ENCODE measurements at regions not wholly inside any gene's neighbourhood (a gene's known extent, or its start where the extent isn't known, plus 50 kb on each side); places are given as distances from the start of the nearest gene placed in this dataset.

GRCh38 chr13:44078806-44079376, 199.2 kb downstream of the LACC1 start:
- TF ChIP-seq, protein P1, sequence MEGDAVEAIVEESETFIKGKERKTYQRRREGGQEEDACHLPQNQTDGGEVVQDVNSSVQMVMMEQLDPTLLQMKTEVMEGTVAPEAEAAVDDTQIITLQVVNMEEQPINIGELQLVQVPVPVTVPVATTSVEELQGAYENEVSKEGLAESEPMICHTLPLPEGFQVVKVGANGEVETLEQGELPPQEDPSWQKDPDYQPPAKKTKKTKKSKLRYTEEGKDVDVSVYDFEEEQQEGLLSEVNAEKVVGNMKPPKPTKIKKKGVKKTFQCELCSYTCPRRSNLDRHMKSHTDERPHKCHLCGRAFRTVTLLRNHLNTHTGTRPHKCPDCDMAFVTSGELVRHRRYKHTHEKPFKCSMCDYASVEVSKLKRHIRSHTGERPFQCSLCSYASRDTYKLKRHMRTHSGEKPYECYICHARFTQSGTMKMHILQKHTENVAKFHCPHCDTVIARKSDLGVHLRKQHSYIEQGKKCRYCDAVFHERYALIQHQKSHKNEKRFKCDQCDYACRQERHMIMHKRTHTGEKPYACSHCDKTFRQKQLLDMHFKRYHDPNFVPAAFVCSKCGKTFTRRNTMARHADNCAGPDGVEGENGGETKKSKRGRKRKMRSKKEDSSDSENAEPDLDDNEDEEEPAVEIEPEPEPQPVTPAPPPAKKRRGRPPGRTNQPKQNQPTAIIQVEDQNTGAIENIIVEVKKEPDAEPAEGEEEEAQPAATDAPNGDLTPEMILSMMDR (CRISPR knock-in tag; IDR thresholded peaks at IDR 0.05) = no peak
- TF ChIP-seq, protein P2, sequence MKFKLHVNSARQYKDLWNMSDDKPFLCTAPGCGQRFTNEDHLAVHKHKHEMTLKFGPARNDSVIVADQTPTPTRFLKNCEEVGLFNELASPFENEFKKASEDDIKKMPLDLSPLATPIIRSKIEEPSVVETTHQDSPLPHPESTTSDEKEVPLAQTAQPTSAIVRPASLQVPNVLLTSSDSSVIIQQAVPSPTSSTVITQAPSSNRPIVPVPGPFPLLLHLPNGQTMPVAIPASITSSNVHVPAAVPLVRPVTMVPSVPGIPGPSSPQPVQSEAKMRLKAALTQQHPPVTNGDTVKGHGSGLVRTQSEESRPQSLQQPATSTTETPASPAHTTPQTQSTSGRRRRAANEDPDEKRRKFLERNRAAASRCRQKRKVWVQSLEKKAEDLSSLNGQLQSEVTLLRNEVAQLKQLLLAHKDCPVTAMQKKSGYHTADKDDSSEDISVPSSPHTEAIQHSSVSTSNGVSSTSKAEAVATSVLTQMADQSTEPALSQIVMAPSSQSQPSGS (CRISPR knock-in tag; IDR thresholded peaks at IDR 0.05) = no peak
- TF ChIP-seq GTF3A (CRISPR knock-in tag; conservative IDR thresholded peaks at IDR 0.05) (no peak), ATAD3A (CRISPR knock-in tag; IDR thresholded peaks at IDR 0.05) (no peak), MXI1 (IDR thresholded peaks at IDR 0.05; ENCODE audit: borderline replicate concordance, low read depth, low read length) (no peak), JARID2 (CRISPR knock-in tag; IDR thresholded peaks at IDR 0.05; ENCODE audit: insufficient replicate concordance) (no peak), ZNF766 (CRISPR knock-in tag; IDR thresholded peaks at IDR 0.05; ENCODE audit: borderline replicate concordance) (no peak), CREB1 (IDR thresholded peaks at IDR 0.05) (no peak), CREB1 (CRISPR knock-in tag; IDR thresholded peaks at IDR 0.05) (no peak), ZNF772 (CRISPR knock-in tag; IDR thresholded peaks at IDR 0.05) (no peak), RARG (CRISPR knock-in tag; IDR thresholded peaks at IDR 0.05; ENCODE audit: low read depth) (no peak), ZBTB10 (CRISPR knock-in tag; IDR thresholded peaks at IDR 0.05; ENCODE audit: borderline replicate concordance) (no peak)
- TF ChIP-seq, protein P3, sequence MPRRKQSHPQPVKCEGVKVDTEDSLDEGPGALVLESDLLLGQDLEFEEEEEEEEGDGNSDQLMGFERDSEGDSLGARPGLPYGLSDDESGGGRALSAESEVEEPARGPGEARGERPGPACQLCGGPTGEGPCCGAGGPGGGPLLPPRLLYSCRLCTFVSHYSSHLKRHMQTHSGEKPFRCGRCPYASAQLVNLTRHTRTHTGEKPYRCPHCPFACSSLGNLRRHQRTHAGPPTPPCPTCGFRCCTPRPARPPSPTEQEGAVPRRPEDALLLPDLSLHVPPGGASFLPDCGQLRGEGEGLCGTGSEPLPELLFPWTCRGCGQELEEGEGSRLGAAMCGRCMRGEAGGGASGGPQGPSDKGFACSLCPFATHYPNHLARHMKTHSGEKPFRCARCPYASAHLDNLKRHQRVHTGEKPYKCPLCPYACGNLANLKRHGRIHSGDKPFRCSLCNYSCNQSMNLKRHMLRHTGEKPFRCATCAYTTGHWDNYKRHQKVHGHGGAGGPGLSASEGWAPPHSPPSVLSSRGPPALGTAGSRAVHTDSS (CRISPR knock-in tag; conservative IDR thresholded peaks at IDR 0.05) = no peak
